ENCODE measurements at regions not wholly inside any gene's neighbourhood (a gene's known extent, or its start where the extent isn't known, plus 50 kb on each side); places are given as distances from the start of the nearest gene placed in this dataset.

DNA sequence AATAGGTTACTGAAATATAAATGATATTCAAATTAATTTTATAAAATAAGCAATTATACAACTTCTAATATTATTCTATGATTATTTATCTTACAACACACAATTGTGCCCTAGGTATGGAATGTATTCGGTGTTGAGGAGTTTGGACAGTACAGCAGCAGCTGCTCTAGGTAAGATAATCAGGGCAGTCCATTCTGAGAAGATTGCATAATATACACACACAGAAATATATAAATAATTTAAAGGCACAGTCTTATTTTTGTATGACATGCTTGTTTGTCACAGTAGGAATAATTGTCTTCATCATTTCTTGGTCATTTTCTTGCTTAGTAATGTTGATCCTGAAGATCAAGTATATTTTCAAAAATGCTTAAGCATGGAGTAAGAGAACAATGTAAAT lies 849.4 kb upstream of the MIR17HG start:
- no peak for DNase-seq (ENCODE audit: low spot score)
- Histone ChIP-seq H3K4me2 (no peak overlapping the region), H3K9me3 (ENCODE audit: low read depth) (no peaks in the 10 kb centered on the region), H3F3A (ENCODE audit: low read depth) (no peaks in the 10 kb centered on the region), H3K27me3 (no peaks in the 10 kb centered on the region), H3K27ac (no peak overlapping the region), H3K79me2 (ENCODE audit: low read depth) (no peaks in the 10 kb centered on the region), H3K4me1 (no peaks in the 10 kb centered on the region), H3K9ac (no peak overlapping the region), H2AFZ (replicated peaks) (no peak overlapping the region), H4K20me1 (ENCODE audit: low read depth) (no peaks in the 10 kb centered on the region), H3K36me3 (no peaks in the 10 kb centered on the region), H3K4me3 (no peak overlapping the region)
- no peak overlapping the region for H3K27ac Mint-ChIP-seq
- no peak overlapping the region for H3K4me3 Mint-ChIP-seq
- peaks cover 11% of the 10 kb centered on the region for H3K9me3 Mint-ChIP-seq
- TF ChIP-seq, protein P1, sequence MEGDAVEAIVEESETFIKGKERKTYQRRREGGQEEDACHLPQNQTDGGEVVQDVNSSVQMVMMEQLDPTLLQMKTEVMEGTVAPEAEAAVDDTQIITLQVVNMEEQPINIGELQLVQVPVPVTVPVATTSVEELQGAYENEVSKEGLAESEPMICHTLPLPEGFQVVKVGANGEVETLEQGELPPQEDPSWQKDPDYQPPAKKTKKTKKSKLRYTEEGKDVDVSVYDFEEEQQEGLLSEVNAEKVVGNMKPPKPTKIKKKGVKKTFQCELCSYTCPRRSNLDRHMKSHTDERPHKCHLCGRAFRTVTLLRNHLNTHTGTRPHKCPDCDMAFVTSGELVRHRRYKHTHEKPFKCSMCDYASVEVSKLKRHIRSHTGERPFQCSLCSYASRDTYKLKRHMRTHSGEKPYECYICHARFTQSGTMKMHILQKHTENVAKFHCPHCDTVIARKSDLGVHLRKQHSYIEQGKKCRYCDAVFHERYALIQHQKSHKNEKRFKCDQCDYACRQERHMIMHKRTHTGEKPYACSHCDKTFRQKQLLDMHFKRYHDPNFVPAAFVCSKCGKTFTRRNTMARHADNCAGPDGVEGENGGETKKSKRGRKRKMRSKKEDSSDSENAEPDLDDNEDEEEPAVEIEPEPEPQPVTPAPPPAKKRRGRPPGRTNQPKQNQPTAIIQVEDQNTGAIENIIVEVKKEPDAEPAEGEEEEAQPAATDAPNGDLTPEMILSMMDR (IDR thresholded peaks at IDR 0.05) = no peak
- TF ChIP-seq EZH2phosphoT487 (IDR thresholded peaks at IDR 0.05) (no peak), EZH2 (IDR thresholded peaks at IDR 0.05) (no peak)
- no peaks in the 10 kb centered on the region for H3K27me3 Mint-ChIP-seq (ENCODE audit: insufficient read depth, low read depth)
- H3K36me3 Mint-ChIP-seq = peaks cover 1% of the 10 kb centered on the region
- H3K4me1 Mint-ChIP-seq = peaks cover 6% of the 10 kb centered on the region

- H3K27me3 ChIP-seq = no peaks in the 10 kb centered on the region
- no peak overlapping the region for H3K4me3 ChIP-seq
- Mint-ChIP-seq H3K27me3 (ENCODE audit: insufficient read depth, low read depth) (no peaks in the 10 kb centered on the region), H3K4me3 (no peak overlapping the region), H3K4me1 (peaks cover 8% of the 10 kb centered on the region), H3K9me3 (peaks cover 4% of the 10 kb centered on the region), H3K27ac (no peak overlapping the region), H3K36me3 (peaks cover 1% of the 10 kb centered on the region)
- H2AFZ ChIP-seq (replicated peaks) = no peak overlapping the region
- TF ChIP-seq EZH2 (IDR thresholded peaks at IDR 0.05) = no peak
- no peak for TF ChIP-seq EZH2phosphoT487 (IDR thresholded peaks at IDR 0.05)
- TF ChIP-seq, protein P1 (IDR thresholded peaks at IDR 0.05) = no peak
- H3K4me2 ChIP-seq = no peak overlapping the region
- no peak overlapping the region for H3K27ac ChIP-seq
- H4K20me1 ChIP-seq (ENCODE audit: low read depth) = no peaks in the 10 kb centered on the region
- H3K79me2 ChIP-seq (ENCODE audit: low read depth) = no peaks in the 10 kb centered on the region
- H3K9ac ChIP-seq = no peak overlapping the region
- no peaks in the 10 kb centered on the region for H3K36me3 ChIP-seq
- H3K9me3 ChIP-seq (ENCODE audit: low read depth) = no peaks in the 10 kb centered on the region
- no peaks in the 10 kb centered on the region for H3F3A ChIP-seq (ENCODE audit: low read depth)
- no peak for DNase-seq (ENCODE audit: low spot score)
- no peaks in the 10 kb centered on the region for H3K4me1 ChIP-seq
These were observed 848.7 kb upstream of the MIR17HG start for GRCh38 chr13:90498816-90499215.

- peaks cover 8% of the 10 kb centered on the region for H3K4me1 Mint-ChIP-seq
These were observed 846.9 kb upstream of the MIR17HG start for GRCh38 chr13:90500569-90500968.

More at GRCh38 chr13:90500569-90500968, 846.9 kb upstream of the MIR17HG start:
- Mint-ChIP-seq H3K4me3 (no peak overlapping the region), H3K9me3 (peaks cover 2% of the 10 kb centered on the region), H3K27ac (no peak overlapping the region), H3K36me3 (peaks cover 1% of the 10 kb centered on the region), H3K27me3 (ENCODE audit: insufficient read depth, low read depth) (no peaks in the 10 kb centered on the region)
- Histone ChIP-seq H3K4me3 (no peak overlapping the region), H3K9ac (no peak overlapping the region), H3K4me1 (no peaks in the 10 kb centered on the region), H3K9me3 (ENCODE audit: low read depth) (no peaks in the 10 kb centered on the region), H3K27me3 (no peaks in the 10 kb centered on the region), H2AFZ (replicated peaks) (no peak overlapping the region), H3K36me3 (no peaks in the 10 kb centered on the region), H4K20me1 (ENCODE audit: low read depth) (no peaks in the 10 kb centered on the region), H3K4me2 (no peak overlapping the region), H3K27ac (no peak overlapping the region), H3F3A (ENCODE audit: low read depth) (no peaks in the 10 kb centered on the region), H3K79me2 (ENCODE audit: low read depth) (no peaks in the 10 kb centered on the region)
- TF ChIP-seq EZH2 (IDR thresholded peaks at IDR 0.05) (no peak), EZH2phosphoT487 (IDR thresholded peaks at IDR 0.05) (no peak)
- TF ChIP-seq, protein P1 (IDR thresholded peaks at IDR 0.05) = no peak
- no peak for DNase-seq (ENCODE audit: low spot score)

Data from neural progenitor cell (in vitro differentiated cells).